Mesothelial cell of epicardium (in vitro differentiated cells): ENCODE measurements at regions not wholly inside any gene's neighbourhood (a gene's known extent, or its start where the extent isn't known, plus 50 kb on each side); places are given as distances from the start of the nearest gene placed in this dataset.
"Not testable (repeated sequence)": the region's sequence is repeated elsewhere in the genome, so short reads cannot be mapped to it uniquely, and the experiment has no call there.

ENCODE experiments used
- DNase-seq, 2 experiments: peaks; one replicate each; pipeline ENCODE4 v3.0.0; 2021; ENCODE audit warnings: low spot score in 2 of 2; ENCODE audit not compliant: unreplicated experiment in 2 of 2
- H3K27ac Mint-ChIP-seq: 2 replicates; pipeline ENCODE4 v1.8.0; 2021; ENCODE audit warnings: mixed read lengths
- H3K27me3 Mint-ChIP-seq: 2 replicates; pipeline ENCODE4 v1.8.0; 2021; ENCODE audit warnings: low read depth, mixed read lengths
- H3K36me3 Mint-ChIP-seq: 2 replicates; pipeline ENCODE4 v1.8.0; 2021; ENCODE audit warnings: mixed read lengths
- H3K4me1 Mint-ChIP-seq: 2 replicates; pipeline ENCODE4 v1.8.0; 2021; ENCODE audit warnings: mixed read lengths
- H3K4me3 Mint-ChIP-seq: 2 replicates; pipeline ENCODE4 v1.8.0; 2021; ENCODE audit warnings: mild to moderate bottlenecking, moderate library complexity, mixed read lengths
- H3K9me3 Mint-ChIP-seq: 2 replicates; pipeline ENCODE4 v1.8.0; 2021; ENCODE audit warnings: mixed read lengths
- TF ChIP-seq, protein P1 (sequence below): fragments of 200-600 bp; sonication (generic); IDR thresholded peaks from one replicate; pipeline ENCODE4 v1.5.0; 2021; ENCODE audit warnings: antibody characterized with exemption; ENCODE audit not compliant: unreplicated experiment

DNA sequence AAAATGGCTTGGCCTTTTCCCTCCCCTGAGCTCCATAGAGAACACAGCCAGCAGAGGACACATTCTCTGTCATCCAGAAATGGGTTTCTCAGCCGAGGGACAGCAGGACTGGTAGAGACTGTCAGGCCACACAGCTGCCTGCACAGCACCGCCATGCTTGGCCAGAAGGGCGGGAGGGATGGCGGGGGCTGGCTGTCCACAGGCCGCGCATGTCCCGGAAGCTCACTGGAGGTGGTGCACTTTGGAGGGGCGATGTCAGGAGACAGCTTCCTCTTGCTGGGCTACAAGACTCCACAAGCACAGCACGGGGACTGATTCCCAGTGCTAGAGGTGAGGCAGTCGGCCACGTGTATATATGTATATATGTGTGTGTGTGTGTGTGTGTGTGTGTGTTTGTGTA, 125.3 kb downstream of the GOLGA6L4 start:
- not testable (repeated sequence) for H3K4me1 Mint-ChIP-seq, DNase-seq, H3K27me3 Mint-ChIP-seq, H3K36me3 Mint-ChIP-seq, H3K9me3 Mint-ChIP-seq, H3K27ac Mint-ChIP-seq, H3K4me3 Mint-ChIP-seq

DNA sequence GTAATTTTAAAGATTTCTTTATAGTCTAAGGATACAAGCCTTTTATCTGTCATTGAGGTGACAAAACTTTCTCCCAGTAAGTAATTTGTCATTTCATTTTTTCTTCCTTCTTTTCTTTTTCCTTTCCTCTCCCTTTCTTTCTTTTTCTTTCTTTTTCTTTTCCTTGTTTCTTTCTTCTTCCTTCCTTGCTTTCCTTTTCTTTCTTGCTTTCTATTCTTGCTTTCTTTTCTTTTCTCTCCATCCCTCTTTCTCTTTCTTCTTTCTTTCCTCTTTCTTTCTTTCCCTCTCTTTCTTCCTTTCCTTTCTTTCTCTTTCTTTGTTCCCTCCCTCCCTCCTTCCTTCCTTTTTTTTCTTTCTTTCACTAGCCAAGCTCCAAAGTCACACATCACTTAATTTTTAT, 148.8 kb downstream of the GOLGA6L4 start:
- not testable (repeated sequence) for H3K4me3 Mint-ChIP-seq, H3K27ac Mint-ChIP-seq, DNase-seq, H3K4me1 Mint-ChIP-seq, H3K36me3 Mint-ChIP-seq, H3K9me3 Mint-ChIP-seq
- H3K27me3 Mint-ChIP-seq: peaks cover 12% of the 10 kb centered on the region

DNA sequence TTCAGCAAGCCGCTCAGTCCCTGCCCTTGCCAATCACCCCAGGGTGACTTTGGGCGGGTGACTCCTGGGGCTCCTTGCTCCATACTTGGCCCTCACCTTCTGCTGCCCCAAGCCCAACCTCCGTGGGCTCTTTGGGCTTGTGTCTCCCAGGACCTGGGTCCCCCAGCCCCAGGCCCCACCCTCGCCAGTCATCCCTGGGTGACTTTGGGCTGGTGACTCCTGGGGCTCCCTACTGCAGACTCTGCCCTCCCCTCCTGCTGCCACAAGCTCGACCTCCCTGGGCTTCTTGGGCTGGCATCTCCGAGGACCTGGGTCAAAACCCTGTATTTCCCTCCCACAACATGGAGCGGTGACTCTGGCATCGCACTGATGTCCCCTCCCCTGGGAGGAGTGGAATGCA, 151.5 kb downstream of the GOLGA6L4 start:
- Mint-ChIP-seq H3K36me3 (no peaks in the 10 kb centered on the region), H3K27ac (no peak overlapping the region), H3K9me3 (no peaks in the 10 kb centered on the region), H3K4me3 (no peak overlapping the region), H3K4me1 (no peaks in the 10 kb centered on the region), H3K27me3 (peaks cover 15% of the 10 kb centered on the region)
- peak in 1 of 2 experiments; percentile 34 for DNase-seq
- TF ChIP-seq, protein P1, sequence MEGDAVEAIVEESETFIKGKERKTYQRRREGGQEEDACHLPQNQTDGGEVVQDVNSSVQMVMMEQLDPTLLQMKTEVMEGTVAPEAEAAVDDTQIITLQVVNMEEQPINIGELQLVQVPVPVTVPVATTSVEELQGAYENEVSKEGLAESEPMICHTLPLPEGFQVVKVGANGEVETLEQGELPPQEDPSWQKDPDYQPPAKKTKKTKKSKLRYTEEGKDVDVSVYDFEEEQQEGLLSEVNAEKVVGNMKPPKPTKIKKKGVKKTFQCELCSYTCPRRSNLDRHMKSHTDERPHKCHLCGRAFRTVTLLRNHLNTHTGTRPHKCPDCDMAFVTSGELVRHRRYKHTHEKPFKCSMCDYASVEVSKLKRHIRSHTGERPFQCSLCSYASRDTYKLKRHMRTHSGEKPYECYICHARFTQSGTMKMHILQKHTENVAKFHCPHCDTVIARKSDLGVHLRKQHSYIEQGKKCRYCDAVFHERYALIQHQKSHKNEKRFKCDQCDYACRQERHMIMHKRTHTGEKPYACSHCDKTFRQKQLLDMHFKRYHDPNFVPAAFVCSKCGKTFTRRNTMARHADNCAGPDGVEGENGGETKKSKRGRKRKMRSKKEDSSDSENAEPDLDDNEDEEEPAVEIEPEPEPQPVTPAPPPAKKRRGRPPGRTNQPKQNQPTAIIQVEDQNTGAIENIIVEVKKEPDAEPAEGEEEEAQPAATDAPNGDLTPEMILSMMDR: no peak

DNA sequence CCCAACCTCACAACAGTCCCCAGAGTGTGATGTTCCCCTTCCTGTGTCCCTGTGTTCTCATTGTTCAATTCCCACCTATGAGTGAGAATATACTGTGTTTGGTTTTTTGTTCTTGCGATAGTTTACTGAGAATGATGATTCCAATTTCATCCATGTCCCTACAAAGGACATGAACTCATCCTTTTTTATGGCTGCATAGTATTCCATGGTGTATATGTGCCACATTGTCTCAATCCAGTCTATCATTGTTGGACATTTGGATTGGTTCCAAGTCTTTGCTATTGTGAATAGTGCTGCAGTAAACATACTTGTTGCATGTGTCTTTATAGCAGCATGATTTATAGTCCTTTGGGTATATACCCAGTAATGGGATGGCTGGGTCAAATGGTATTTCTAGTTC, 152.6 kb downstream of the GOLGA6L4 start:
- H3K27me3 Mint-ChIP-seq: peaks cover 15% of the 10 kb centered on the region
- not testable (repeated sequence) for H3K4me1 Mint-ChIP-seq, H3K36me3 Mint-ChIP-seq, H3K4me3 Mint-ChIP-seq, H3K9me3 Mint-ChIP-seq, DNase-seq, H3K27ac Mint-ChIP-seq

DNA sequence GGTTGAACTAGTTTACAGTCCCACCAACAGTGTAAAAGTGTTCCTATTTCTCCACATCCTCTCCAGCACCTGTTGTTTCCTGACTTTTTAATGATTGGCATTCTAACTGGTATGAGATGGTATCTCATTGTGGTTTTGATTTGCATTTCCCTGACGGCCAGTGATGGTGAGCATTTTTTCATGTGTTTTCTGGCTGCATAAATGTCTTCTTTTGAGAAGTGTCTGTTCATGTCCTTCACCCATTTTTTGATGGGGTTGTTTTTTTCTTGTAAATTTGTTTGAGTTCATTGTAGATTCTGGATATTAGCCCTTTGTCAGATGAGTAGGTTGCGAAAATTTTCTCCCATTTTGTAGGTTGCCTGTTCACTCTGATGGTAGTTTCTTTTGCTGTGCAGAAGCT, 153.1 kb downstream of the GOLGA6L4 start:
- not testable (repeated sequence) for H3K4me1 Mint-ChIP-seq, H3K4me3 Mint-ChIP-seq, H3K27ac Mint-ChIP-seq, H3K9me3 Mint-ChIP-seq, H3K36me3 Mint-ChIP-seq, DNase-seq
- peaks cover 15% of the 10 kb centered on the region for H3K27me3 Mint-ChIP-seq

DNA sequence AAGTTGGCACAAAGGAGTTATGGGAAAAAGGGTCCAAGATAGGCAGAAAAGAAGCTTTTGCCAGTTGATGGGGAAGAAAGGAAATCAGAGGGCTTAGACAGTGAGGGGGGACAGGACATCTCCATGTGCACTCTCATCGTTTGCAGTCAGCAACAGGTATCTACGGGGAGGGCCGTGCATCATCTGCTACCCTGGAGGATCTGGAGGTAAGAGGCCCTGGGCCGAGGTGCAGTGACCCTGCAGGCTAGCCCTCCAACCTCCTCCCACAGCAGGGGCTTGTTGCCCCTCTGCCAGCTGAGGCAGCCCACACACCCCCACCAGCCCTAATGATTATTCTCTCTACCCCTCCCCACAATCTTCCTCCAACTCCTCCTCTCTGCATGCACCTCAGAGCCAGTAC, 154.8 kb downstream of the GOLGA6L4 start:
- H3K4me3 Mint-ChIP-seq, DNase-seq, H3K36me3 Mint-ChIP-seq, H3K27me3 Mint-ChIP-seq, H3K27ac Mint-ChIP-seq, H3K4me1 Mint-ChIP-seq, H3K9me3 Mint-ChIP-seq: not testable (repeated sequence)

DNA sequence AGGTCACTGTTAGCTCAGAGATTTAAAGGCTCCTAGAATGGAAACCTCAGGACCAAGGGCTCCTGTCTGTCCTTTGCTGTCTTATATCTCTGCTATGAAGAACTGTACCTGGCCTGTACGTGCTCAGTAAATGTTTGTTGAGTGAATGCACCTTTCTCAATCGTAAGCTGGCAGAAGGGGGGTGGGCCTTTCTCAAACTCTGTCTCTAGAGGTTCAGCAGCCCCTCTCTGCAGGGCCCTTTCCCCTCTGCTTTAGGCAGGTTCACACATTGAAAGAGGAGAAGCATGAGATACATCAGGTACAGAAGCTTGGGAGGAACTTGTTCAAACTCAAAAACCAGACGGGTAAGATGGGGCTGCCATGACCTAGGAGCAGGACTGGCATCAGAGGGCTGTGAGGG, 155.6 kb downstream of the GOLGA6L4 start:
- H3K9me3 Mint-ChIP-seq: no peaks in the 10 kb centered on the region
- no peaks in the 10 kb centered on the region for H3K36me3 Mint-ChIP-seq
- no peak for DNase-seq
- no peaks in the 10 kb centered on the region for H3K4me1 Mint-ChIP-seq
- TF ChIP-seq, protein P1: no peak
- no peak overlapping the region for H3K27ac Mint-ChIP-seq
- peaks cover 7% of the 10 kb centered on the region for H3K27me3 Mint-ChIP-seq
- H3K4me3 Mint-ChIP-seq: no peak overlapping the region

DNA sequence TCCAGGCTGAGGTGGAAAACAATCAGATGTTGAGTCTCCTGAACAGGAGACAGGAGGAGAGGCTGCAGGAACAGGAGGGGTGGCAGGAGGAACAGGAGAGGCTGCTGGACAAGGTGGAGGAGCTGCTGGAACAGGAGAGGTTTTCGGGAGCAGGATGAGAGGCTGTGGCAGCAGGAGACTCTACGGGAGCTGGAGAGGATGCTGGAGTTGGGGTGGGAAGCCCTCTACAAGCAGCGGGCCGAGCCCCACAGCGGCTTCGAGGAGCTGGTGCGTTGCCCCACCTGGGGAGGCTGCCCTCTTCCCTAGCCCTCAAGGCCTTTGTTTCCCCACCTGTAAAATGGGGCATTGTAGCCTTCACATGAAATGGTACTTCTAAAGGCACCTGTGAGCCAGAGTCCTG, 156.4 kb downstream of the GOLGA6L4 start:
- H3K9me3 Mint-ChIP-seq, H3K4me3 Mint-ChIP-seq, H3K27me3 Mint-ChIP-seq, H3K36me3 Mint-ChIP-seq, H3K4me1 Mint-ChIP-seq, H3K27ac Mint-ChIP-seq: not testable (repeated sequence)
- DNase-seq: peak in 1 of 2 experiments; percentile 27

DNA sequence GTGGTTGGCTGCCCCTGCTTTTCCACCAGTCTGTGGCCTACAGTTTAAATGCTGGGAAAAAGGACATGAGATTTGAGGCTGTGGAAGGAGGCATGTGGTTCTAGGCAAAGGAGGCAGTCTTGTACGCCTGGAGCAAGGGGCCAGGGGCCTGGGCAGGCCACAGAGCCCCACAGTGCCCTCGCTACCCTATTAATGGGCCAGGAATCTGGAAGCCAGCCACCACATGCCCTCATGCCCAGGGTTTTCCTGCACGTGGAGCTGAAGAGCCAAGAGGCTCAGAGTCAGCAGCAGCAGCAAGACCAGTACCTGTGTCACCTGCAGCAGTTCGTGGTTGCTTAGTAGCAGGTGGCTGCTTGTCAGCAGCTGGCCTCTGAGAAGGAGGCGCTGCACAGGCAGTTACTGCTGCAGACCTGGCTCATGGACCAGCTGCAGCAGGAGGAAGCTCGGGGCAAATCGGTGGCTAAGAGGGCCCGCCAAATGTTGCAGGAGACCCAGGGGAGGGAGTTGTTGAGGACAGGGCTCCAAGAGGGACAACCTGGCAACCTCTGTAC, 157.9 kb downstream of the GOLGA6L4 start:
- not testable (repeated sequence) for H3K27me3 Mint-ChIP-seq, H3K4me3 Mint-ChIP-seq, H3K27ac Mint-ChIP-seq, H3K4me1 Mint-ChIP-seq, H3K9me3 Mint-ChIP-seq, H3K36me3 Mint-ChIP-seq
- peak in 1 of 2 experiments; percentile 33 for DNase-seq

DNA sequence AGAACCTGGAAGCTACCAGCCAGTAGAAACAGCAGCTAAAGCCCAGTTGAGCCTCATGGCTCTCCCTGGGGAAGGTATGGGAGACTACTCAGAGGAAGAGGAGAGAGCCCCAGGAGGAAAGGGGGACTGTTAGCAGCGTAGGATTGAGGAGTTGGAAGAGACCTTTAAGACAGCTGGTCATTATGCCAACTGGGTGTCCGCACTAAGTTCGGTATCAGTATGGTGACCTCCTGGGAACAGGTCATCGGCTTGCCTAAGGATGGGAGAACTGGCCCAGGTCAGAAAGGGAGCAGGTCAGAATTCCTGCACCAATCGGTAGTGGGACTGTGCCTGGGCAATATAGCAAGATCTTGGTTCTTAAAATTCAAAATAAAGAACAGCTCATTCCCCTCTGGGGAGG, 158.4 kb downstream of the GOLGA6L4 start:
- not testable (repeated sequence) for H3K27me3 Mint-ChIP-seq, H3K4me3 Mint-ChIP-seq, H3K36me3 Mint-ChIP-seq, H3K27ac Mint-ChIP-seq, H3K9me3 Mint-ChIP-seq, H3K4me1 Mint-ChIP-seq
- peak in 1 of 2 experiments; percentile 30 for DNase-seq

DNA sequence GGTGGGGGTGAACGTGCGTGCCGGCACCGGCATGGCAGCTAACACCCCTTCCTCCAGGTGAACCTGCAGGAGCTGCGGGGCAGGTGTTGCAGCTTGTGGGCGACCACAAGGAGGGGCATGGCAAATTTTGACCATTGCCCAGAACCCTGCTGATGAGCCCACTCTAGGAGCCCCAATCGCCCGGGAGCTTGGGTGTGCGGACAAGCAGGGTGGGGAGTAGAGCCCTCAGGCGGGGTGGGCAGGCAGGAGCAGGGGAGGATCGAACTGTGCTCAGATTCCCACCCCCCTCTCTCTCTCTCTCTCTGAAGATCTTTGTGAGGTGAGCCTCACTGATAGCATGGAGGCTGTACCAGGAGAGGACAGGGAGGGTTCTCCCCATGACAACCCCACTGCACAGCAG, 159.8 kb downstream of the GOLGA6L4 start:
- not testable (repeated sequence) for H3K9me3 Mint-ChIP-seq, H3K36me3 Mint-ChIP-seq, H3K27me3 Mint-ChIP-seq, H3K27ac Mint-ChIP-seq, H3K4me3 Mint-ChIP-seq, H3K4me1 Mint-ChIP-seq, DNase-seq

DNA sequence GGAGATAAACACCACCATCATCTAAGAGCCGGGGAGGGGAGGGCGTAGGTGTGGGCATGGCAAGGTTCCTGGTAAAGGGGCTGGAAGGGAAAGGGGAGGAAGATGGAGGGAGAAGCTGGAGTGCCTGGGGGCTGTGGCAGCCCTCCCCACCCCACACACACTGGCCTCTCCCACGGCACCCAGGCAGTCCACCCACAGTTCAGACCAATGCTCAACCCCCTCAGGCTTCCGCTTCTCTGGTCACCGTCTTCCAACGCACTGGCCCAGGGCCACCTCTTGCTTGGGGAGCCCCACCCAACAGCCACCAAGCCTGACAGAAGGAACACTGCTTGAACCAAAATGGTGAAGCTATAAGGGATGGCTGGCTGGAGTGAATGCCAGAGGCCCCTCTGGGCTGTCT, 160.3 kb downstream of the GOLGA6L4 start:
- not testable (repeated sequence) for H3K4me1 Mint-ChIP-seq, H3K27ac Mint-ChIP-seq, DNase-seq, H3K36me3 Mint-ChIP-seq, H3K4me3 Mint-ChIP-seq, H3K9me3 Mint-ChIP-seq, H3K27me3 Mint-ChIP-seq

DNA sequence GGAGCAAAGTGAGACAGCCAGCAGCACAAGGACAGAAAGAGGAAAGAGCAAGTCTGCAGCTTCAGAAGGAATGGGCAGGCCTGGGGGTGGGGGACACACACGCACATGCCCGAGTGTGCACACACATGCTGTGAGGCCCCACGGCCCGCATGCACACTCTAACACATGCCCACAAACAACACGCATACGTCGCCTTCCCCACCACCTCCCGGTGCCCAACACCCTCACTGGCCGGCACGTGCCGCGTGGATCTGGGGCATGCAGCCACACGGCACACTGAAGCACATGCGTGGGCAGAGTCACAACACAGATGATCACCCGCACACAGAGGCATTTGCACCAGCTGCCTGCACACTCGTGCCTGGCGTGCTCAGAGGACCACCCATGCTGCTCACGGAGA, 161.5 kb downstream of the GOLGA6L4 start:
- DNase-seq, H3K27me3 Mint-ChIP-seq, H3K36me3 Mint-ChIP-seq, H3K9me3 Mint-ChIP-seq, H3K4me3 Mint-ChIP-seq, H3K4me1 Mint-ChIP-seq, H3K27ac Mint-ChIP-seq: not testable (repeated sequence)
